ENCODE measurements at regions not wholly inside any gene's neighbourhood (a gene's known extent, or its start where the extent isn't known, plus 50 kb on each side); places are given as distances from the start of the nearest gene placed in this dataset.
A peak's percentile ranks its signal among the peaks of the same experiment; 100 is the strongest.
"Not testable (repeated sequence)": the region's sequence is repeated elsewhere in the genome, so short reads cannot be mapped to it uniquely, and the experiment has no call there.

- Histone ChIP-seq H3K4me3 (replicated peaks in 1 of 3; ENCODE audit: low read depth in 2 of 3, low read length in 3 of 3) (no peak overlapping the region), H3K79me2 (ENCODE audit: insufficient read depth, low read length) (no peaks in the 10 kb centered on the region), H4K20me1 (ENCODE audit: insufficient read depth, low read length) (no peaks in the 10 kb centered on the region), H3K27me3 (ENCODE audit: control insufficient read depth in 2 of 2, insufficient read depth in 2 of 2, low read length in 2 of 2) (no peaks in the 10 kb centered on the region), H3K4me1 (ENCODE audit: control insufficient read depth in 1 of 2, insufficient read depth in 2 of 2, low read length in 2 of 2) (peaks cover 24 to 29% of the 10 kb centered on the region in 2 donors), H2AFZ (ENCODE audit: insufficient read depth, low read depth, low read length, poor library complexity, severe bottlenecking) (no peak overlapping the region), H3K9me3 (replicated peaks in 1 of 2; ENCODE audit: control insufficient read depth in 1 of 2, insufficient read depth in 1 of 2, low read length in 2 of 2) (no peaks in the 10 kb centered on the region), H3K27ac (ENCODE audit: low read depth in 1 of 2, low read length in 2 of 2) (no peak overlapping the region), H3K4me2 (replicated peaks; ENCODE audit: extremely low read depth, low read length, poor library complexity, severe bottlenecking) (no peak overlapping the region), H3K36me3 (replicated peaks in 1 of 2; ENCODE audit: control insufficient read depth in 1 of 2, insufficient read depth in 2 of 2, low read length in 2 of 2) (no peaks in the 10 kb centered on the region), H3K9ac (ENCODE audit: insufficient read depth, low read length, poor library complexity, severe bottlenecking) (no peak overlapping the region)
- Mint-ChIP-seq H3K27me3 (ENCODE audit: low read depth in 3 of 3) (peaks cover 0 to 4% (median 0%) of the 10 kb centered on the region in 3 donors), H3K4me3 (no peak overlapping the region), H3K4me1 (peaks cover 36% of the 10 kb centered on the region), H3K9me3 (peaks cover 0 to 2% (median 0%) of the 10 kb centered on the region in 7 donors), H3K27ac (peak overlapping the region in 1 of 7 donors; percentile 52), H3K36me3 (no peaks in the 10 kb centered on the region)
- DNase-seq, result no peak
- WGBS (ENCODE audit: insufficient coverage), result 83% methylated on average over 1 of the region's 3 CpGs
- TF ChIP-seq CTCF (IDR thresholded peaks at IDR 0.05), result no peak
- intact Hi-C loops (cut with micrococcal nuclease), result no loop called here
Measured at GRCh38 chr5:96198356-96199058, 234.5 kb downstream of the PCSK1 start.

GRCh38 chr5:96197767-96198166, 235.3 kb downstream of the PCSK1 start:
- Mint-ChIP-seq H3K4me1 (peaks cover 36% of the 10 kb centered on the region), H3K27ac (peak overlapping the region in 6 of 7 donors; percentile 2 to 81 (median 51))
- Histone ChIP-seq H3K4me1 (ENCODE audit: control insufficient read depth in 1 of 2, insufficient read depth in 2 of 2, low read length in 2 of 2) (peaks cover 24 to 29% of the 10 kb centered on the region in 2 donors), H3K27ac (ENCODE audit: low read depth in 1 of 2, low read length in 2 of 2) (peak overlapping the region; percentile 42 to 71), H3K4me2 (replicated peaks; ENCODE audit: extremely low read depth, low read length, poor library complexity, severe bottlenecking) (peak overlapping the region; percentile 48)
- H2AFZ ChIP-seq (ENCODE audit: insufficient read depth, low read depth, low read length, poor library complexity, severe bottlenecking); H3K4me3 ChIP-seq (replicated peaks in 1 of 3; ENCODE audit: low read depth in 2 of 3, low read length in 3 of 3); H3K79me2 ChIP-seq (ENCODE audit: insufficient read depth, low read length); H3K4me3 Mint-ChIP-seq; H3K9me3 ChIP-seq (replicated peaks in 1 of 2; ENCODE audit: control insufficient read depth in 1 of 2, insufficient read depth in 1 of 2, low read length in 2 of 2); H3K27me3 Mint-ChIP-seq (ENCODE audit: low read depth in 3 of 3); H4K20me1 ChIP-seq (ENCODE audit: insufficient read depth, low read length); H3K36me3 ChIP-seq (replicated peaks in 1 of 2; ENCODE audit: control insufficient read depth in 1 of 2, insufficient read depth in 2 of 2, low read length in 2 of 2); intact Hi-C loops (cut with micrococcal nuclease); DNase-seq; H3K36me3 Mint-ChIP-seq; H3K9me3 Mint-ChIP-seq; H3K9ac ChIP-seq (ENCODE audit: insufficient read depth, low read length, poor library complexity, severe bottlenecking); H3K27me3 ChIP-seq (ENCODE audit: control insufficient read depth in 2 of 2, insufficient read depth in 2 of 2, low read length in 2 of 2): not testable (repeated sequence)
- WGBS (ENCODE audit: insufficient coverage), result 100% methylated on average over 1 of the region's 3 CpGs
